GM21825 (cell line): ENCODE measurements at regions not wholly inside any gene's neighbourhood (a gene's known extent, or its start where the extent isn't known, plus 50 kb on each side); places are given as distances from the start of the nearest gene placed in this dataset.

Experiments
- ATAC-seq: cut with Tn5 transposase; IDR thresholded peaks from one replicate; pipeline ENCODE4 v1.9.1; 2021; ENCODE audit warnings: mild to moderate bottlenecking, moderate library complexity; ENCODE audit not compliant: unreplicated experiment

DNA sequence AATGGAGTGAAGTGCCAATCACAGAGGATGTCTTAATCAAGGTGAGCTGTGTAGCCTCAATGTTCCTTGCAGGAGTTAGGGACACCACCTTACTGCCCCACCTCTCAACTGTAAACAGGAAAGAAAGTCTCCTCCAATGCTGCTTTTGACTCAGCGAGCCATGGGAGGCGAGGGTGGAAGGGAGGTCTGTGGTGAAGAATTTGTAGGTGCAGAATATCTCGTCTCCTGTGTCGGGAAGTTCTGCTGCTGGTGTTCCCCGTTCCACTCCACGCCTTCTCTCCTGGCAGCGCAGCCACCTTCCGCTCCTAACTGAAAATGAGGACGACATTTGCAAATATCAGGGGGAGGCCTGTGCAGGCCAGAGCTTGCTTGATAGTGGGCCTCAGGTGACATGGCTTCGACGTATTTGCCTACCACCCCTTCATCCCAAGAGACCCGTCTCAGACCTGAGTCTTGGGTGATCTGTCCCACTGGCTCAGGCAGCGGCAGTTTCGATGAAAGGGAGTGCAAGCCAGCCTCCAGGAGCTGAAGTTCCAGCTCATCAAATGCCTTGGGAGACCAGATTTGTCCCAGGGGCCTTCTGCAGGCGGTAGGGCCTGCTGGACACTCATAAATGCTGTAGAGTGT lies 368.3 kb upstream of the C1orf174 start:
- ATAC-seq, result no peak

DNA sequence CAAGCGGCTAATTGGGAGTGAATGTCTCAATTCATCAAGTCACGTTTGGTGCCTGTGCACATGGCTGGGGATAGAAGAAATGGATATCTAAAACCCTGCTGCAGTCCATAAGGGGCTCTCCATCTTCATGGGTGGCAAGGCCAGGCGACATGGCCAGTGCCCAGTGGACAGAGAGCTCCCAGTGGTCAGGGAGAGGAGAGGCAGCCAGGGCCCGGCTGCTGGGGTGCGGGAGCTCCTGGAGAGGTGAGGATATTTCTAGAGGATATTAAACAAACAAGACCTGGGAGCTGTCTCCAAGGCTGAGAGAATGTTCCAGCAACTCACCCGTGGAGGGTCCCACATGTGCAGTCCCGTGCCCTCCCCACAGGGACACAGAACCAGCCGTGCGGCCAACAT lies 368.8 kb upstream of the C1orf174 start:
- ATAC-seq, result no peak

DNA sequence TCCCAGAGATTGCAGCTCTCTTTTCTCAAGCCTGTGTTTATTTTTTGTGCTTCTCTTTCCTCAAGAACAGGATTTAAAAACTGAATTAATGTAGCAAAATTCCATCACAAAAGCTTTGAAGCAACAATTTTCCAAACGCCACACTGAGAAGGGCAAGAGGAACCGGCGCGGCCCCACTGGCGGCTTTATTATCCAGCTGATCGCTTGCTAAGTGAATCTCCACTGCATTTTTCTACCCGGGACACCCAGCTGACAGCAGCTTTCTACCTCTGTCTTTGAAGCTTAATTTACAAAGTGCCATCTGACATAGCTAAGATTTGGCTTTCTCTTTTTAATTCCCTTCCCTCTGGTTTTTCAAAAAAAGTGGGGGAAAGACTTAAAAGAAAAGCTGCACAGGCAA lies 369.3 kb upstream of the C1orf174 start:
- no peak for ATAC-seq

DNA sequence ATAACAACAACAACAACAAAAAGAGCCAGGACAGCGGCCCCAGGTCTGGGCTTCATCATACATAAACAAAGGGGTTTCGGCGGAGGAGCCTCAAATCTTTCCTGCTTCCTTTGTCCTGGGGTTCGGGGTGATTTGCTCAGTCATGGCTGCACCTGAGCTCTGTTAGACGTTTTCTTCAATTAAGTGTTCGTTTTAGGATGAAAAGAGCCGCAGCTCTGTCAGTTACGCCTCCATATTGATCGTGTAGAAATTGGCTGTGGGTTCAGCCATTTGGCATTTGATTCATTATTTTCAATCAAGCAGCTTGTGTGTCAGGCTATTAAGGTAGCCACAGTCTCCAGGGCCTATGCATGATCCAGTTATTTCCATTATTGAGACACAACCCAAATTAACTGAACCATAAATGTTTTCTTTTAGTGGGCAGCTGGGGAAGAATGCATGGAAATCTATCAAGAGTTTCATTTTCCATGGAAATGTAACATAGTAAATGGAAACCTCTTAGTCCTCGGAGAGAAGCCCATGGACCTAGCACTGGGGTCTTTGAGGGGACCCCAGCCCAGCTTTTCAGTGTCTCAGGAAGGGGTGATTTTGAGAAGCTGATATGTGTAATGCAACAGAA lies 370.0 kb upstream of the C1orf174 start:
- ATAC-seq, result no peak

DNA sequence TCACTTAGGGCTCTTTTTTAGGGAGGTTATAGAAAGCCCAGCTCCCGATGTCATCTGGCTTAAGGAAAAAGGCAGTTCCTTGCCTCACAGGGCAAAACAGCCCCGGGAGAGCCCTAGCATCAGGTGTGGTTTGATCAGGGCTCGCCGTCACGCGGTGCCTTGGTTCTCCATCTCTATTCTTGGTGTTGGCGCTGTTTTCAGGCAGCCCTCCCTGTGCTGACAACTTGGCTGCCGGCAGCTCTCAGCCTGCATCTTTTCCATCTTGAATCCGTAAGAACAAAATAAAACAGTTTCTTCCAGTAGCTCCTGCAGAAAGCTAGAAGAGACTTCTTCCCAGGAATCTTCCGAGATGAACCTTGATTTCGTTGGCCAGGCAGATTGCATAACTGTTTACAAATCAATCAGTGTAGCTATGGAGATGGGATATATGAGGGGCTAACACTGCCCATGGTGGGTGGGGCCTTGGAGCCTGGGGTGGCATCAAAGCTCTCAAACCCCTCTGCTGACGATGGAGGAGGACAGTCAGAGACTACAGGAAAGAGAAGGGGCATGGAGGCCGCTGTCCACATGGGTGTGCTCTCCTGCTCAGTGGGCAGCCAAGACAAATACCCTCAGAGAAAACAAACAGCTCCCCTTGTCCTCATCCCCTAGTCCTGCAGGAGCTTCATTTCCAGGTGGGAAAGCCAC lies 370.7 kb upstream of the C1orf174 start:
- ATAC-seq, result no peak

DNA sequence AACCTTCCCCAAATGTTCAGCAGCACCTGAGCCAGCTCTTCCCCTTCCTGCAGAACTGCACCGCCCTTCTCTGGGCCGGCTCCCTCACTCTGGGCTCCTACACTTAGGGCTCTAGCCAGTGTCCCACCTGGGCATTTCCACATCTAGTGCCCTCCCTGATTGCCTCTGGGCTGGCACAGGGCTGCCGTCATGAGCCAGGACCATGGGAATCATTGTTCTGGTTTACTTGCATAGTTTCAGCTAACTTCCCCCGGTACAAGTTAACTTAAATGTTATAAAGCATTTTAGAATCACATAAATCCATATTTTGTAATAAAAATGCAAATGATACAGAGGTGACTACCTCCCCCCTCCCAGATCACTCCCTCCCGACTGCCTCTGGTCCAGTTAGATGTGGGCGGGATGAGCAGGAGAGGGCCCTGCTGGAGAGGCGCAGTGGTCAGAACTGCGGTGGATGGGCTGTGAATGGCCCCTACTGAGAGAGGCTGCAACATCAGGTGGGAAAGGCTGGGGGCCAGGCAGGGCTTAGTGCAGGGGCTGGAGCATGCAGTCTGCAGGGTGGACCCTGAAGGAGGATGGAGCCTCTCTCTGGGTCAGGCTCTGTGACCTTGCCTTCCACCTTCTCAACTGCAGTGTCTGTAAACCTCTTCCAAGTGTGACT lies 371.4 kb upstream of the C1orf174 start:
- no peak for ATAC-seq

DNA sequence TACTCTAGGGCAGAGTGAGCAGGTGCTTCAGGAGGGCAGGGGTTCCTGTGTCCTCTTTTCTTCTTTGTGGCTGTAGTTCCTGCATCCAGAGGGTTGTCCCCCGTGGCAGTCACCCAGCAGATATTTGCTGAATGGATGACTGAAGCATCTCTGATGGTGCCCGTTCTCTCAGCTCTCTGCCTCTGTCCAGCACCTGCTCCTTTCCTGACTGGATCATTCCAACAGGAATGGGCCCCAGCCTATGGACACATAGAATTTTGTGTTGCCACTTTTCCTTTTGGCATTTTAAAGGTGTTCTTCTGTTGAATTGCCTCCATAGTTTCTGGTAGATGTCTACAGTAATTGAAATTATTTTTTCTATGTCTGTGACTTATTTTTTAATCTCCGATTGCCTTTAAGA lies 372.5 kb upstream of the C1orf174 start:
- ATAC-seq, result no peak

DNA sequence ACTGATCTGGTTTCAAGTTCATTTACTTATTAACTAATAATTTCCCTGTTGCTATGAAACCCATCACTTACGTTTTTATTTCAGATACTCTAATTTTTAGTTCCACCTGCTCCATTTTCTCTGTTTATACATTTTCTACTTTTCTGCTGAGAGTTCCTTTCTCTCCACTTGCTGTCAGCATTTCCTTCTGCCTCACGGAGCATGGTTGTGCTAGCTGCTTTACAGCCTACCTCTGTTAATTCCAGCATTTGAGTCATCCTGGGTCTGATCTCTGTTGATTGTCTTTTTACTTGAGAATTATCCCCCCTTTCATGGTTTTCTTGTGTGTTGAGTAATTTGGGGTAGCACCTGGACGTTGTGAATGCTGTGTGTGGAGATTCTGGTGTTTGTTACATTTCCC lies 373.2 kb upstream of the C1orf174 start:
- ATAC-seq, result no peak

DNA sequence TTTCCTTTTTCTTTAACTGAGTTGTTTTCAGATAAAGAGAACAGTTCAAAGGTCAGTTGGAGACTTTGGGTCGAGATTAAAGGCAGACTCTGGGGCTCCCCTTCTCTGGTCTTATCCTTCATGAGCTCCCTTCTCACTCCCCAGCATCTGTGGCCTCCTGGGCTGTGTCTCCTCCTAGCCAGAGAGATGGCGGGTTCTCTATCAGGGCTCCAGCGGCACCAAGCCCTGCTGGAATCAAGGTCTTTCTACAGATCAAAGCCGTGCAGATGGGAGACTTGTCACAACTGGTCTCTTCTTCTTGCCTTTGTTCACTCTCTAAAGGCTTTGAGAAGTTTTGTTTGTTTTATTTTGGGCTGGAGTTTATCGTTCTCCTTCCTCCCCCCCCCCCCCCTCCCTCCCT lies 373.7 kb upstream of the C1orf174 start:
- no peak for ATAC-seq

DNA sequence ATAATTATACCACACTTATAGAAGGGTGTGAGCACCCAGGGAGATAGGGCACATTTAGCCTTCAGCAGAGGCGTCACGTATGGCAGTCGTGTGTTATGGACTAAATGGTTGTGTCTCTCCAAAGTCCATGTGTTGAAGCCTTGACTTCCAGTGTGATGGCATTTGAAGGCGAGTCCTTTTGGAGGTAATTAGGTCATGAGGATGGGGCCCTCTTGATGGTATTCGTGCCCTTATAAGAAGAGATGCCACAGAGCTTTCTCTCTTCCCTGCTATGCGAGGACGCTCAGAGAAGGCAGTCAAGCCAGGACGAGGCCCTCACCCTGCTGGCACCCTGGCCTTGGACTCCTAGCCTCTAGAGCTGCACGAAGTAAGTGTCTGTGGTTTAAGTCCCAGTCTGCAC lies 375.0 kb upstream of the C1orf174 start:
- no peak for ATAC-seq

DNA sequence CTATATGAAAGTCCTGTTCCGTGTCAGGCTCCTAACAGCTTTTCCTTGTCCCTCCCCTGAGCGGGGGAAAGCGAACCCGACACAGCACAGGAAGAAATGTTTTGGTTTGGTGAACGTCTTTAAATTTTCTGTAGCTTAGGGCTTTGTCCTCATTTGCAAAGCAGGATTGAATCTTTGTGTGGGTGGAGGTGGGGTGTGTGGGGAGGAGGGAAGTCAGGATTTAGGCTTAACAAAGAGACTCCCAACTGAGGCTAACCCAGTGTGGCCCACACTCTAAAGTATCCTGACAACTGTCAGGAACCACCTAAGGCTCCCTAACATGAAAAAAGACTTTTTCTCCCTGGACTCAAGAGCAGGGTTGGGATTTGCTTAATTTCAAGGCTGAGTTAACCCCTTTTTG lies 376.2 kb upstream of the C1orf174 start:
- no peak for ATAC-seq

DNA sequence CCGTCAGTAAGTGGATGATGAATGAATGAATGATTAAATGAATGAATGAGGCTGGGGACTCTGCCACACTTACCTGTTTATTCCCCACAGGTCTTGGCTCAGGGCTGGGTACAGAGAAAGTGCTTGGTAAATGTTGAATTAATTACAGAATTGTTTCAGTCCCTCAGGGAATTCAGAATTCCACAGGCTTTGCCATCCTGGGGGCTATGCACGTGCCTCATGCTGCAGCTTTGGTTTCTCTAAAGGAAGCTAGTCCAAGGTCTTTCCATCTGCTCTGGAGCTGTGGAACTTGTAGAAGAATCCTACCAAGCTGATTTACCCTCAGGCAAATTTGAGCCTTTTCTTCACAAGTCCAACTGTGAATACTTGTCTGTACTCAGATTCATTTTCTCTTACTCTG lies 376.8 kb upstream of the AJAP1 start:
- no peak for ATAC-seq

DNA sequence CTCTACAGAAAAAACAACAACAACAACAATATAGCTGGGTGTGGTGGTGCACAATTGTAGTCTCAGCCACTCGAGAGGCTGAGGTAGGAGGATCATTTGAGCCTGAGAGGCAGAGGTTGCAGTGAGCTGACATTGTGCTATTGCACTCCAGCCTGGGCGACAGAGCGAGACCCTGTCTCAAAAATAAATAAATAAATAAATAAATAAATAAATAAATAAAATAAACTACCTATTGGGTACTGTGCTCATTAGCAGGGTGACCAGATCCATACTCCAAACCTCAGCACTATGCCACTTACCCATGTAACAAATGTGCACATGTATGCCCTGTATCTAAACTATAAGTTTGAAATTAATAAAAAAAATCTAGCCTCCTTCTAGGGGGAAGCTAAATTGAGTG lies 369.4 kb upstream of the AJAP1 start:
- ATAC-seq, result no peak

DNA sequence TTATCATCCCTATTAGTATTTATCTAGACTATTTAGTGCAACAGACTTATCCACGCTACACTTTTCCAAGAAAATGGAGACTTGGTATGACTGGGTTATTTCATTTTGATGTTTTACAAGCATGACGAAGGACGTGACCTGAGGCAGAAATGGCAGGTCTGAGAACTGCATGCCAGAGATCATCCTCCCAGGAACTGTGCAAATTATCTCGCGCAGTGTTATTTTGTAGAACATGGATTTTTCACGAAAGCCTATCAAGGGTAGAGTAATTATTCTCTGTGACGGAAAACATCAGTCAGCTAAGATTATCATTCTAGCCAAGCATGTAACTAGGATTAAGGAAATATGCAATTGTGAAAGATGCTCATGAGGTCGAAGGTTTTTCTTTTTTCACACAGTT lies 361.5 kb upstream of the AJAP1 start:
- ATAC-seq, result no peak

DNA sequence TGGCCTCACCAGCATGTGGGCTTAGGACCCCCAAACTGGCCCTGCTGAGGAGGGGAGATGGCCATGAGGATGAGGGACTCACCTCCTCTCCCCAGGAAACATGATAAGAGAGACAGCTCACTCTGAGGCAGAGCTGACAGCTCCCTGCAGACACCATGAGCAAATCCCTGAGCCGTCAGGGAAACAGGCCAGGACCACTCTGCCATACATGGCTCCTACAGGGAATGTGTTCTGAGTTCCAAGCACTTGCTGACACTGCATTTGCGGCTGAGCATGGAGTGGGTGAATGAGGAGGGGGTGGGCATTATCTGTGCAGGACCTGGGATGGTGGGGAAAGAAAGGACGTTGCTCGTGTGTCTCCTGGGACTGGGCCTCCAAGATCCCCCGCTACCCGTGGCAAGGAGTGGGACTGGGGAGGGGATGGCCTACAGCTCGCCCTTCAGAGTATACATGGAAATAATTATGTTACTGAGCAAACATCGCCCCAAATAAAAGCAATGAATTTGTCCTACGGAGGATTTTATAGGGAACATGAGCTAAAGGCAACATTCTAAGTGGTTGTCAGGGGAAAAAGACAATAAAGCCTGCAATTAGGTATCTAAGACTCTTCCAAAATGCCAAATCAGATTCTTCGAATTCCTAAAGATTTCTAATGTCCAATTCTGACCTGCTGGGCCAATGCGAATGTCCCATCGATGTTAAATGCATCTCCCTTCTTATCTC lies 355.9 kb upstream of the AJAP1 start:
- no peak for ATAC-seq

DNA sequence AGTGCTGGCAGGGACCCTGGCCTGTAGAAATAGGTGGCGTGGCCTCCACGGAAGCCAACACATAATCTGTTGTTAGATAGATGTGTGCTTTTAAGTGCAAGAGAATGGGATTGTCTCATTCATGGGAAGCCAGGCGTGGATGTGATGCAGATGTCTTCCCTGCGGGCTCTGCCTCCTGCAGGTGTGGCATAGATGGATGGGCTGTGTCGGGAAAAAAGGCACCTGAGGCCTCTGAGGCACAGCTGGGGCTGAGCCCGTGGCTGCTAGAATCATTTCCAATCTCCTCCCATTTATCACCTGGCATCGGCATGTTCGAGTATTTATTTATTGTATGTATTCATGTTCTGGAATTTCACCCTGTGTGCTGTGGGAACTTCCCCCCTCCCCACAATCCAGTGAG lies 353.4 kb upstream of the AJAP1 start:
- ATAC-seq, result no peak

DNA sequence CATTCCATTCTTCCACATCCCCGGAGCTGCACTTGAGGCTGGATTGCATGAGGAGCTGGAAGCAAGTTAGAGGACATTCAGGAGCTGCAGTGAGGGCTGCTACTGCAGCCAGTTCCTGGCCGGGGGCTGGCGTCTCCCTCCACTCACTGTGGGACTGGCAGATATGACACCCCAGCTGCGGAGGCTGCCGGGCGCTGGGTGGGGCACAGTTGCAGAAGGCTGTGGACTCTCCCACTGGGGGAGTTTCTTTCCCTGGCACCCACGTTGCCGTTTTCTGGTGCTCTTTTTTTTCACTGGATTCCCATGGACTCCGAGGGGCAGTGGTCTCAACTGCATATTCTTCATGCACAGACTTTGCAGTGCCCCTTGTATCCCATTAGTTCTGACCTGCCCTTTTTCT lies 351.1 kb upstream of the AJAP1 start:
- ATAC-seq, result no peak

DNA sequence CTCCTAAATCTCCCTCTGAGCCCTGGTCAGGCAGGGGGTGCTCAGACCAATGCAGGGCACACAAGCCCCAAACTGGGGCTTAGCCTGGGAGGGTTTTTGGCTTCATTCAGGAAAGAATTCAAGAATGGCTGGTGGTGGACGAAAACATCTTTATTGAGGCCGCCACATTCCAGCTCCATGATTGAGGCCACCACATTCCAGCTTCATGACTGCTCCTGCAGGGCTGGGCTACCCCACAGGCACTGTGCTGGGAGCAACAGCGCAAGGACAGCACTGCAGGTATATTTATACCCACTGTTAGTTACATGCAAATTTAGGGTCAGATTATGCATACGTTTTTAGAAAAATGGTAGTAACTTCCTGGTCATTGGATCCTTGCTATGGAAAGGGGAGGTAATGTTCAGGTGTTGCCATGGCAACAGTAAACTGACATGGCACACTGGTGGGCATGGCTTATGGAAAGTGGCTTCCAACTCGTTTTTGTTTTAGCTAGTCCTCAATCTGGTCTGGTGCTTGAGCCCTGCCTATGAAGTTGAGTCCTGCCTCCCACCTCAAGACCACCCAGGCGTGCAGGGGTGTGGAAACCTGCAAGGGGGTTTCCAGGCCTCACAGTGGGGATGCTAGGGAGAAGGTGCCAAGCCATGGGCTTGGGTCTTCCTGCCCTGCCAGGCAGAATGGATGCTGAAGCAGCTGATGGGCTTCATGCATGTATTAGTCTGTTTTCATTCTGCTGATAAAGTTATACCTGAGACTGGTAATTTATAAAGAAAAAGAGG lies 348.7 kb upstream of the AJAP1 start:
- no peak for ATAC-seq

DNA sequence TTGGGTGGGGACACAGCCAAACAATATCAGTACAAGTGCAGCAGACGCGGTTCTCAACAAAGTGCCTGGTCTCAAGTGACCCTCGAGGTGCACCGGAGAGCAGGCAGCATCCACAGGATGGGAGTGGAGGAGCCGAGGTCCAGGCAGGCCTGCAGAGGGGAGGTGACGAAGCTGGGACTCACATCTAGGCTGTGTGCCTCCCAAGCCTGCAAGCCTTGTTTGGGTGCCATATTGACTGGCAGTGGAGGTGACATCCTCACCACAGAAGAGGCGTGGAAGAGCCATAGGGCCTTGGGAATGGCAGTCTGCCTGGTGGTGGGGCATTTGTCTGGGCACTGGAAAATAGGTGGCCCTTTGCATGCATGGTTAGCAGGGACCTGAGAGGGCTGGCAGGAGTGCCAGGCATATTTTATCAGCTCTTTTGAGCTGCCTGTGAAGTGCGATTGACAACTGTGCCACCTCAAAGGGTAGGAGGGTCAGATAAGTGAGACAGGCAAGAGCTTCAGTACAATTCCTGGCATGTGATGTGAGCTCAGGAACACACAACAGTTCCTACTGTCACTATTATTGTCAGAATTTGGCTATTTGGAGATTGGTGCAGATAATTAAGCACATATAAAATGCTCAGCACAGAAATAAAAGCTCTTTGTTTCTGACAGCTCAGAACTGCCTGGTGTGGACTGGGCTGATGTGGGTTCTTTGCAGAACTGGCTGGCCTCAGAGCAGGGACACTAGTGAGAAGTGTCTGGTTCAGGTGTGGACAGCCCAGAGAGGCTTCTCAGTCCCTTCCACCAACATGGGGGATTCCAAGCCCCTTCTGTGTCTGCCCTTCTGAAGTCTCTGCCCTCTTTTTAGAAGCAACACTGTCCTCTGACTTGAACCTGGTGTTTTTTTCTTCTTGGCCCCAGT lies 347.6 kb upstream of the AJAP1 start:
- no peak for ATAC-seq

DNA sequence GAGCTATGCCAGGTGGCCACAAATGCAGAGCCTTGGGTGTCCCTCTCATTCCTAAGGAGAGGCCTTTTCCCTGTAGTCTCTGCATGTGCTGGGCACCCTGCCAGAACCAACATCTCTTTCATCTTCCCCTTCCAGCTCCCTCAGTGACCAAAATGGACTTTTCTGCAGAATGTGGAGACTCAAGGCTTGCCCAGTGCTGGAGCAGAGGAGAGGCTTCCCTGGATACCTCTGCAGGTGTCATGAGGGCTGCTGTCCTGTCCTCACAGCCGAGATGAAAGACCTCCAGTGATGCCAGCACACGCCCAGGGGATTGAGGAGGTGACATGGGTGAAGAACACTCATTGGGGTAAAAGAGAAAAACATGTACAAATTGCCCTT lies 347.0 kb upstream of the AJAP1 start:
- ATAC-seq, result no peak
